Keratinocyte (primary cell): ENCODE measurements at regions not wholly inside any gene's neighbourhood (a gene's known extent, or its start where the extent isn't known, plus 50 kb on each side); places are given as distances from the start of the nearest gene placed in this dataset.

Source experiments
- DNase-seq: peaks from one replicate; pipeline ENCODE4 v3.0.0-alpha.2; 2011; ENCODE audit warnings: low read depth, missing footprints, low spot score
- FAIRE-seq: peaks from 2 replicates; lab custom pipeline; 2011; peaks lifted over from hg19 to GRCh38; lab: Jason Lieb, UNC
- H2AFZ ChIP-seq: 2 replicates; pipeline ENCODE4 v1.6.0; 2012; ENCODE audit warnings: low read length, control low read depth, inconsistent platforms; ENCODE audit not compliant: control insufficient read depth
- H3K27ac ChIP-seq: 2 replicates; pipeline ENCODE4 v1.5.1; 2011; ENCODE audit warnings: low read length; ENCODE audit not compliant: control insufficient read depth, insufficient read depth
- H3K27me3 ChIP-seq: 3 replicates; pipeline ENCODE4 v1.6.0; 2011; ENCODE audit warnings: low read length; ENCODE audit not compliant: control insufficient read depth, insufficient read depth; ENCODE audit errors: extremely low read depth
- H3K36me3 ChIP-seq, 2 experiments: 2 replicates in 1 of 2; 3 replicates in 1 of 2; pipeline ENCODE4 v1.5.1; 2011; ENCODE audit warnings: low read length in 2 of 2, mild to moderate bottlenecking in 1 of 2; ENCODE audit not compliant: control insufficient read depth in 2 of 2, insufficient read depth in 2 of 2; ENCODE audit errors: extremely low read depth in 1 of 2
- H3K4me1 ChIP-seq: 3 replicates; pipeline ENCODE4 v1.5.1; 2011; ENCODE audit warnings: low read length; ENCODE audit not compliant: control insufficient read depth, insufficient read depth; ENCODE audit errors: extremely low read depth
- H3K4me2 ChIP-seq: 3 replicates; pipeline ENCODE4 v1.6.0; 2011; ENCODE audit warnings: low read depth, low read length; ENCODE audit not compliant: control insufficient read depth, insufficient read depth; ENCODE audit errors: extremely low read depth
- H3K4me3 ChIP-seq, 3 experiments: fragments of 200-600 bp in 1 of 3; sonication (generic) in 1 of 3; 2 replicates in 2 of 3; 3 replicates in 1 of 3; pipeline ENCODE4 v1.5.1; 2011 to 2016; ENCODE audit warnings: low read length in 3 of 3, mild to moderate bottlenecking in 3 of 3, control low read depth in 2 of 3, inconsistent platforms in 1 of 3, low read depth in 1 of 3, mixed read lengths in 1 of 3, mixed run types in 1 of 3, moderate library complexity in 1 of 3; ENCODE audit not compliant: control insufficient read depth in 2 of 3, insufficient read depth in 2 of 3; ENCODE audit errors: extremely low read depth in 1 of 3
- H3K79me2 ChIP-seq: 2 replicates; pipeline ENCODE4 v1.6.0; 2012; ENCODE audit warnings: low read length; ENCODE audit not compliant: control insufficient read depth, insufficient read depth
- H3K9ac ChIP-seq: 3 replicates; pipeline ENCODE4 v1.6.0; 2011; ENCODE audit warnings: low read length; ENCODE audit not compliant: control insufficient read depth, insufficient read depth; ENCODE audit errors: extremely low read depth
- H3K9me1 ChIP-seq: 3 replicates; pipeline ENCODE4 v1.6.0; 2011; ENCODE audit warnings: low read length; ENCODE audit not compliant: control insufficient read depth, insufficient read depth; ENCODE audit errors: extremely low read depth
- H3K9me3 ChIP-seq: 2 replicates; pipeline ENCODE4 v1.5.1; 2012; ENCODE audit warnings: low read depth, low read length; ENCODE audit not compliant: control insufficient read depth
- H4K20me1 ChIP-seq: 3 replicates; pipeline ENCODE4 v1.6.0; 2011; ENCODE audit warnings: low read length; ENCODE audit not compliant: control insufficient read depth, insufficient read depth; ENCODE audit errors: extremely low read depth
- CTCF ChIP-seq, 3 experiments: IDR thresholded peaks in 1 of 3; conservative IDR thresholded peaks in 1 of 3; optimal IDR thresholded peaks in 1 of 3; 2 replicates in 2 of 3; 3 replicates in 1 of 3; pipeline versions ENCODE3 to v1.5.1; 2011; ENCODE audit warnings: low read length in 3 of 3, mild to moderate bottlenecking in 3 of 3, moderate library complexity in 2 of 3, control low read depth in 1 of 3, inconsistent platforms in 1 of 3; ENCODE audit not compliant: insufficient read depth in 2 of 3; ENCODE audit errors: extremely low read depth in 1 of 3
- EZH2 ChIP-seq: IDR thresholded peaks from one replicate; pipeline ENCODE4 v1.6.1; 2012; ENCODE audit warnings: inconsistent platforms, mild to moderate bottlenecking, low read length, moderate library complexity
- dilution Hi-C: fragments of 300-500 bp; cut with MboI; formaldehyde crosslinking; loops from one replicate; pipeline ENCODE4 v1.7.0; 2020; ENCODE audit warnings: low sequenced_read_pairs; ENCODE audit not compliant: extremely low pct_ligation_motif_present

- no peaks in the 10 kb centered on the region for H4K20me1 ChIP-seq
- dilution Hi-C loops: no loop called here
- no peaks in the 10 kb centered on the region for H3K27me3 ChIP-seq
- H3K79me2 ChIP-seq: no peaks in the 10 kb centered on the region
- H3K9ac ChIP-seq: no peak overlapping the region
- no peak overlapping the region for H3K27ac ChIP-seq
- H3K4me1 ChIP-seq: peaks cover 32% of the 10 kb centered on the region
- H3K4me2 ChIP-seq: no peak overlapping the region
- H3K36me3 ChIP-seq: no peaks in the 10 kb centered on the region
- TF ChIP-seq CTCF (optimal IDR thresholded peaks at IDR 0.05 in 1 of 3, IDR thresholded peaks at IDR 0.05 in 1 of 3, conservative IDR thresholded peaks at IDR 0.05 in 1 of 3; ENCODE audit: extremely low read depth in 1 of 3, insufficient read depth in 2 of 3, low read length in 3 of 3): no peak
- no peak for TF ChIP-seq EZH2
- FAIRE-seq (no peak), DNase-seq (no peak)
- H3K9me1 ChIP-seq: no peaks in the 10 kb centered on the region
- H3K4me3 ChIP-seq: no peak overlapping the region
- no peak overlapping the region for H2AFZ ChIP-seq
- H3K9me3 ChIP-seq: peaks cover 2% of the 10 kb centered on the region
These were observed 112.1 kb upstream of the CDC42EP3 start for GRCh38 chr2:37783545-37783944.

GRCh38 chr2:37784071-37784758 is 112.8 kb upstream of the CDC42EP3 start:
- no peak for DNase-seq
- Histone ChIP-seq H2AFZ (no peak overlapping the region), H3K36me3 (no peaks in the 10 kb centered on the region), H3K27me3 (no peaks in the 10 kb centered on the region), H3K9me1 (no peaks in the 10 kb centered on the region), H4K20me1 (no peaks in the 10 kb centered on the region), H3K27ac (no peak overlapping the region), H3K4me3 (no peak overlapping the region), H3K4me1 (peaks cover 32% of the 10 kb centered on the region), H3K9ac (no peak overlapping the region), H3K4me2 (no peak overlapping the region), H3K79me2 (no peaks in the 10 kb centered on the region), H3K9me3 (peaks cover 2% of the 10 kb centered on the region)
- TF ChIP-seq EZH2 (no peak), CTCF (optimal IDR thresholded peaks at IDR 0.05 in 1 of 3, IDR thresholded peaks at IDR 0.05 in 1 of 3, conservative IDR thresholded peaks at IDR 0.05 in 1 of 3; ENCODE audit: extremely low read depth in 1 of 3, insufficient read depth in 2 of 3, low read length in 3 of 3) (no peak)
- no peak for FAIRE-seq
- dilution Hi-C loops: no loop called here
